ENCODE measurements at regions not wholly inside any gene's neighbourhood (a gene's known extent, or its start where the extent isn't known, plus 50 kb on each side); places are given as distances from the start of the nearest gene placed in this dataset.

GRCh38 chr10:33630761-33631160 lies 296.3 kb upstream of the NRP1 start:
- no peak for TF ChIP-seq TAF1 (IDR thresholded peaks at IDR 0.05; ENCODE audit: low read depth)
- TF ChIP-seq EP300 (IDR thresholded peaks at IDR 0.05; ENCODE audit: borderline replicate concordance): no peak
- no peak for TF ChIP-seq FOXM1 (IDR thresholded peaks at IDR 0.05; ENCODE audit: borderline replicate concordance, low read depth)
- TF ChIP-seq ZBTB7A (IDR thresholded peaks at IDR 0.05; ENCODE audit: low read depth): no peak
- TF ChIP-seq MAX (IDR thresholded peaks at IDR 0.05): no peak
